ENCODE measurements at regions not wholly inside any gene's neighbourhood (a gene's known extent, or its start where the extent isn't known, plus 50 kb on each side); places are given as distances from the start of the nearest gene placed in this dataset.

DNA sequence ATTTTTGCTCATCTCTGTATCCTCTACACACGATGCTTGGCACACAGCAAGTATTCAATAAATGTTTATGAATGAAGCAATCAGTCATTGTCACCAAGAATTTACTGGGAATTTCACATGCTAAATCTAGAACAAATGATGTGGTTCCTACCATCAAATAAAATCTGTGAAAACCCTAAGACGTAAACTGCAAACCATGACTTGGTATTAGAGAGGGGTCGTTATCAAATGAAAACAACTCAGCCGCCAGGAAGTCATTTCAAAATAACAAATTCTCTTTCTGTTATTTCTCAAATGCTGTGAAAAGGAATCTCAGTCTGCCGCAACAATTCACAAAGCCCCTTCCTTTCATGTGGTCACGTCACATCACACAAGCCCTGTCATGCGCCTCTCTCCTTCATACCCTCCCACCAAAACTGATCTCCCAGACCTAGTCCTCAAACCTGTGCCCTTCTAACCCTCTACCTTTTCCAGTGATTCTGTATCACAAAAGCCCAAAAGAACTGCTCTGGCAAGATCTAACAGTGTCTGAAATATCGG, 173.6 kb downstream of the DEPDC1B start:
- TF ChIP-seq, protein P1, sequence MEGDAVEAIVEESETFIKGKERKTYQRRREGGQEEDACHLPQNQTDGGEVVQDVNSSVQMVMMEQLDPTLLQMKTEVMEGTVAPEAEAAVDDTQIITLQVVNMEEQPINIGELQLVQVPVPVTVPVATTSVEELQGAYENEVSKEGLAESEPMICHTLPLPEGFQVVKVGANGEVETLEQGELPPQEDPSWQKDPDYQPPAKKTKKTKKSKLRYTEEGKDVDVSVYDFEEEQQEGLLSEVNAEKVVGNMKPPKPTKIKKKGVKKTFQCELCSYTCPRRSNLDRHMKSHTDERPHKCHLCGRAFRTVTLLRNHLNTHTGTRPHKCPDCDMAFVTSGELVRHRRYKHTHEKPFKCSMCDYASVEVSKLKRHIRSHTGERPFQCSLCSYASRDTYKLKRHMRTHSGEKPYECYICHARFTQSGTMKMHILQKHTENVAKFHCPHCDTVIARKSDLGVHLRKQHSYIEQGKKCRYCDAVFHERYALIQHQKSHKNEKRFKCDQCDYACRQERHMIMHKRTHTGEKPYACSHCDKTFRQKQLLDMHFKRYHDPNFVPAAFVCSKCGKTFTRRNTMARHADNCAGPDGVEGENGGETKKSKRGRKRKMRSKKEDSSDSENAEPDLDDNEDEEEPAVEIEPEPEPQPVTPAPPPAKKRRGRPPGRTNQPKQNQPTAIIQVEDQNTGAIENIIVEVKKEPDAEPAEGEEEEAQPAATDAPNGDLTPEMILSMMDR (conservative IDR thresholded peaks at IDR 0.05), result no peak
- TF ChIP-seq EZH2 (IDR thresholded peaks at IDR 0.05; ENCODE audit: low read depth), result no peak
